HEK293T (cell line): ENCODE measurements at regions not wholly inside any gene's neighbourhood (a gene's known extent, or its start where the extent isn't known, plus 50 kb on each side); places are given as distances from the start of the nearest gene placed in this dataset.
"Not testable (repeated sequence)": the region's sequence is repeated elsewhere in the genome, so short reads cannot be mapped to it uniquely, and the experiment has no call there.

ENCODE experiments used
- CTCF ChIA-PET: fragments of 350-600 bp; formaldehyde crosslinking; extraction: SDS; loops from one replicate; lab custom pipeline; 2021; ENCODE audit warnings: antibody characterized with exemption, inconsistent platforms; lab: Yijun Ruan, JAX
- POLR2A ChIA-PET: fragments of 350-600 bp; formaldehyde crosslinking; extraction: SDS; loops from one replicate; lab custom pipeline; 2020; ENCODE audit warnings: antibody characterized with exemption, inconsistent platforms; lab: Yijun Ruan, JAX
- DNase-seq: peaks from one replicate; pipeline ENCODE4 v3.0.0; 2012; ENCODE audit warnings: mixed read lengths; ENCODE audit errors: extremely low spot score
- ARNT ChIP-seq: fragments of 450-650 bp; IDR thresholded peaks from 2 replicates; pipeline ENCODE4 v1.6.1; 2017; ENCODE audit warnings: mild to moderate bottlenecking
- BHLHE40 ChIP-seq: fragments of 450-650 bp; IDR thresholded peaks from 2 replicates; pipeline ENCODE4 v1.6.1; 2016; ENCODE audit warnings: mild to moderate bottlenecking, moderate library complexity, borderline replicate concordance
- CTBP1 ChIP-seq: fragments of 450-650 bp; IDR thresholded peaks from 2 replicates; pipeline ENCODE4 v1.6.1; 2016; ENCODE audit warnings: borderline replicate concordance
- ELF4 ChIP-seq: fragments of 450-650 bp; IDR thresholded peaks from 2 replicates; pipeline ENCODE4 v1.6.1; 2017; ENCODE audit warnings: antibody characterized with exemption
- FOXA1 ChIP-seq: fragments of 450-650 bp; IDR thresholded peaks from 2 replicates; pipeline ENCODE4 v1.6.1; 2016; ENCODE audit warnings: mild to moderate bottlenecking
- FOXK2 ChIP-seq: fragments of 450-650 bp; IDR thresholded peaks from 2 replicates; pipeline ENCODE4 v1.6.1; 2016; ENCODE audit warnings: mild to moderate bottlenecking
- FOXM1 ChIP-seq: fragments of 450-650 bp; IDR thresholded peaks from 2 replicates; pipeline ENCODE4 v1.6.1; 2017; ENCODE audit warnings: mild to moderate bottlenecking, borderline replicate concordance
- HDGF ChIP-seq: fragments of 450-650 bp; IDR thresholded peaks from 2 replicates; pipeline ENCODE4 v1.6.1; 2017; ENCODE audit warnings: antibody characterized with exemption, borderline replicate concordance
- L3MBTL2 ChIP-seq: fragments of 450-650 bp; conservative IDR thresholded peaks from 2 replicates; pipeline ENCODE4 v1.6.1; 2016; ENCODE audit warnings: mild to moderate bottlenecking
- LEF1 ChIP-seq: fragments of 450-650 bp; IDR thresholded peaks from 2 replicates; pipeline ENCODE4 v1.6.1; 2017; ENCODE audit warnings: mild to moderate bottlenecking, borderline replicate concordance
- NFRKB ChIP-seq: fragments of 450-650 bp; IDR thresholded peaks from 2 replicates; pipeline ENCODE4 v1.6.1; 2016; ENCODE audit warnings: mild to moderate bottlenecking, moderate library complexity
- SP1 ChIP-seq: fragments of 450-650 bp; IDR thresholded peaks from 2 replicates; pipeline ENCODE4 v1.6.1; 2017
- SUZ12 ChIP-seq: fragments of 450-650 bp; IDR thresholded peaks from 2 replicates; pipeline ENCODE4 v1.6.1; 2016; ENCODE audit warnings: mild to moderate bottlenecking
- TARDBP ChIP-seq: fragments of 450-650 bp; IDR thresholded peaks from 2 replicates; pipeline ENCODE4 v1.6.1; 2016
- ZNF384 ChIP-seq: fragments of 450-650 bp; IDR thresholded peaks from 2 replicates; pipeline ENCODE4 v1.6.1; 2016
- TF ChIP-seq, protein P1 (sequence below): fragments of 450-650 bp; IDR thresholded peaks from 2 replicates; pipeline ENCODE4 v1.6.1; 2016

DNA sequence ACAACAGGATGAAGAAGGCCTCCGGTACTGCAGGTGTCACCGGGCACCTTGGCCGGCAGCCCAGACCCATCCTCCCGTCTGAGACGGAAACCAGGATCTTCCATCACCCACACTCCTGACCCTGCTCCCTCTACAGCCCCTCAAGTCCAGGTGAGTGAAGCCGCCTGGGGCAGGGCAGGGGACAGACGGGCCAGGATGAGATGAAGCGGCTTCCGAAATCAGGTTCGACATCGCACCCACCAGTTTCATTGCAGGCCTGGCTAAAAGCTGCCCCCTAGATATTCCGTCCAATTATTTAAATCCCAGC lies 639.1 kb downstream of the TBC1D22A start:
- CTCF ChIA-PET: no interaction called here
- no peak for TF ChIP-seq SP1
- TF ChIP-seq TARDBP: no peak
- TF ChIP-seq L3MBTL2: no peak
- no peak for TF ChIP-seq LEF1
- TF ChIP-seq NFRKB: no peak
- TF ChIP-seq BHLHE40: no peak
- no peak for DNase-seq
- POLR2A ChIA-PET: no interaction called here

DNA sequence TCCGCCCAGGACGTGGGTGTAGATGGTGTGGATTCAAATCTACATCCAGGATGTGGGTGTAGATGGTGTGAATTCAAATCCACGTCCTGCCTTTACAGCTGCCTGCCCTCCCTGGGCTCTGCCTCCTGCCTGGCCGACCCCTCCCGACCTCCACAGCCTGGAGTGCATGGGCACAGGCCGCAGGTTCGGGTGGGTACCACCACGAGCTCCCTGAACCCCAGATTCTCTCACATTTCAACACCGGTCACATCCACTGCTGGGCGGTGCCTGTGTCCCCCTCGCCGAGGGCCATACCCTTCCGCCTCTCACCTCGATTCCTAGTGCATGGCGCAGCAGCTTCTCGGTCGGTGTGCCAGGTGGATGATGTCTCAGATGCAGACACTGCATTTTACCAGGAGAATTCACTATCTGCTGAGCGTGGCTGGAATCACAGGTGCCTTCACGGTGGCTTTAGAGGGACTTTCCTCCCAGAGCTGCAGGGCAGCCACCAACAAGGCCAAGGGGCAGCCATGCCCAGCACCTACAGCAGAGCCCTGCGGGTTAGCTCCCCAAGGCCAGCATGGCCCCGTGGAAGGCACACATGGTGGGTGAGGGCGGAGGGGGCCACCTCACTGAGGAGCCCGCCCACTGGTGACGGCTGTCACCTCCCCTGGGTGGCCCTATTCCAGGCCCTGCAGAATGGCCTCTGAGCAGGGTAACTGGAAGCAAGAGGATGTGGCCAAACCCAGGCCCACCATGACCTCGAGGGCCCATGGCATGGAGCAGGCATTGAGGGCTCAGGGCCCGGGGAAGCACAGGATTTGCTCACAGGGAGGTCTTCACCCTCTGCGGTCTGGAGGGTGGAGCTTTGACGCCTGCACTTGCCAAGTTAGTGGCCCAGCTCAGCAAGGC lies 638.5 kb downstream of the TBC1D22A start:
- POLR2A ChIA-PET: no interaction called here
- no peak for TF ChIP-seq SP1
- no peak for TF ChIP-seq SUZ12
- no peak for TF ChIP-seq CTBP1
- TF ChIP-seq ZNF384: no peak
- TF ChIP-seq HDGF: no peak
- no peak for TF ChIP-seq LEF1
- no peak for TF ChIP-seq L3MBTL2
- TF ChIP-seq FOXK2: no peak
- no peak for TF ChIP-seq FOXA1
- no peak for TF ChIP-seq TARDBP
- no peak for TF ChIP-seq ELF4
- no peak for TF ChIP-seq ARNT
- TF ChIP-seq, protein P1, sequence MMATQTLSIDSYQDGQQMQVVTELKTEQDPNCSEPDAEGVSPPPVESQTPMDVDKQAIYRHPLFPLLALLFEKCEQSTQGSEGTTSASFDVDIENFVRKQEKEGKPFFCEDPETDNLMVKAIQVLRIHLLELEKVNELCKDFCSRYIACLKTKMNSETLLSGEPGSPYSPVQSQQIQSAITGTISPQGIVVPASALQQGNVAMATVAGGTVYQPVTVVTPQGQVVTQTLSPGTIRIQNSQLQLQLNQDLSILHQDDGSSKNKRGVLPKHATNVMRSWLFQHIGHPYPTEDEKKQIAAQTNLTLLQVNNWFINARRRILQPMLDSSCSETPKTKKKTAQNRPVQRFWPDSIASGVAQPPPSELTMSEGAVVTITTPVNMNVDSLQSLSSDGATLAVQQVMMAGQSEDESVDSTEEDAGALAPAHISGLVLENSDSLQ: no peak
- TF ChIP-seq BHLHE40: no peak
- TF ChIP-seq FOXM1: no peak
- DNase-seq: no peak
- CTCF ChIA-PET: no interaction called here

DNA sequence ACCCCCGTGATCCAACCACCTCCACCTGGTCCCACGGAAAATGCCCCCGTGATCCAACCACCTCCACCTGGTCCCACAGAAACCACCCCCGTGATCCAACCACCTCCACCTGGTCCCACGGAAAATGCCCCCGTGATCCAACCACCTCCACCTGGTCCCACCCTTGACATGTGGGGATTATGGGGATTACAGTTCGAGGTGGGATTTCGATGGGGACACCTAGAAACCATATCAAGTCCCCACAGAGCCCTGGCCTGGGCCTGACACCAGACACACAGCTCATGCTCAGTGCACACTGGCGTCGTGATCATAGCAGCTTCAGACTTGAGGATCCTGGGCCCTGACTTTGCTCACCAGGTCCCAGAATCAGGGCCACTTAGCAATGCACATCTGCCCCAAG lies 637.7 kb downstream of the TBC1D22A start:
- DNase-seq, POLR2A ChIA-PET, CTCF ChIA-PET: not testable (repeated sequence)

DNA sequence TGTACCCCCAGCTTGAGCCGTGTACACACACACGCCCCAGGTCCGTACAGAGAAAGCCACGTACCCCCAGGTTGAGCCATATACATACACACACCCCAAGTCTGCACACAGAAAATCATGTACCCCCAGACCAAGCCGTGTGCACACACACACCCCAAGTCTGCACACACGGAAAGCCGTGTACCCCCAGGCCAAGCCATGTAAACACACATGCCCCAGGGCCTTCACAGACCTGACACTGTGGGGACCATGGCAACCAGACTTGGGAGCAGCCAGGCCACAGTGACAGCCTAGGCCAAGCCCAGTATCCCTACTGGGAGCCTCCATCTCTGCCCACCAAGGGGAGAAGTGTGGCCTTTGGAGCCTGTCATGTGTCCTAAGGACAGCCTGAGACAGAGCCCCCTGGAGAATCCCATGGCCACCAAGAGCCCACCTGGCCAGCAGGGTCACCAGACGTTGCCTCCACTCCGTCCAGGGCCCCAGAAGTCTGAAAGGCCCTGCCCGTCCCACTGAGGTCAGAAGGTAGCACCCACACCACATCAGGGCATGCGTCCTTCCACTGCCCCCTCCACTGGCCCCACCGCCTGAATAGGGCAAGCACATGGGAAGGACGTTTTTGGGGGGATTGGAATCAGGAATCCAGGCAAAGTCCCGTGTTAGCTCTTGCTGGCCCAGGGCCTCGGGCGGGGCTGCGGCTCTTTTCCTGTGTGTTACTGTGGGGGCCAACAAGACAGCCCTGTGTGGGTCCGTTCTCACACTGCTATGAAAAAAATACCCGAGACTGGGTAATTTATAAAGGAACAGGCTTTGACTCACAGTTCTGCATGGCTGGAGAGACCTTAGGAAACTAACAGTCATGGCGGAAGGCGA lies 636.7 kb downstream of the TBC1D22A start:
- ChIA-PET POLR2A (no interaction called here), CTCF (no interaction called here)
- no peak for TF ChIP-seq ARNT
- no peak for TF ChIP-seq SUZ12
- no peak for TF ChIP-seq HDGF
- TF ChIP-seq, protein P1: no peak
- TF ChIP-seq FOXK2: no peak
- TF ChIP-seq CTBP1: no peak
- TF ChIP-seq BHLHE40: no peak
- no peak for TF ChIP-seq LEF1
- no peak for TF ChIP-seq SP1
- TF ChIP-seq FOXA1: no peak
- TF ChIP-seq ZNF384: no peak
- TF ChIP-seq L3MBTL2: no peak
- no peak for TF ChIP-seq TARDBP
- TF ChIP-seq FOXM1: no peak
- no peak for TF ChIP-seq ELF4
- no peak for TF ChIP-seq NFRKB
- no peak for DNase-seq

DNA sequence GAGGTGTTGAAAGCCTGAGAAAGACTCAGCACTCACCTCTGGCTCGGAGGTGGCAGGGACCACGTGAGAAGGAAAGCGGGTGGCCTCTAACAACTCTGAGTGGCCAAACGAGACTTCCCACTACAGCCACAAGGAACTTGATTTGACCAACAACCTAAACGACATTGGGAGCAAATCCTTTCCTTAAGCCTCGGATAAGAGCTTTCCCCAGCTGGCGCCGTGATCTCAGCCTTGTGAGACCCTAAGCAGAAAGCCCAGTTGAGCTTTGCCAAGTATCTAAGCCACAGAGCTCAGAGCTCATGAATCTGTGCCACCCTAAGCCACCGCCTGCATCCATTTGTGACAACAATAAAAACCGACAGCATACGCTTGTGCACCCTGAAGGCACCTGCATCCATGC lies 636.0 kb downstream of the TBC1D22A start:
- no peak for TF ChIP-seq FOXM1
- TF ChIP-seq, protein P1: no peak
- no peak for TF ChIP-seq BHLHE40
- no peak for TF ChIP-seq SUZ12
- no peak for TF ChIP-seq TARDBP
- TF ChIP-seq ZNF384: no peak
- TF ChIP-seq CTBP1: no peak
- TF ChIP-seq NFRKB: no peak
- no peak for TF ChIP-seq SP1

DNA sequence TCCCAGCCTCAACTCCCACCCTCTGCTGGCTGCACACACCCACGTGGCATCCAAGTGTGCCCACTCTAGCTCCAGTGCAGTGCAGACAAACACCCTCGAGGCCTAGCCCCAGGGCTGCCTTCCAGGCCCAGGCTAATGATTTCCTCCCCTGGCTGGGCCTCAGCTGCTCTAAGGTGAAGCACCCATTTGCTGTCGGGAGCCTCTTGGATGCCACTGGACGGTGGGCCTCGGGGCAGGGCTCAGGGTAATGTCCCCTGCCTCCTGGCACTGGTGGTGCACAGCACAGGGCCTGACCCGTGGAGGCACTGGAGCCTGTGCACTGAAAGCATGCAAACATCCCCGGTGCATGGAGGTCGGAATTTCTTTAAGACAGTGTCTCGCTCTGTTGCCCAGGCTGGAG lies 635.2 kb downstream of the TBC1D22A start:
- ChIA-PET CTCF (no interaction called here), POLR2A (no interaction called here)
- TF ChIP-seq BHLHE40 (no peak), CTBP1 (no peak), ZNF384 (no peak), SUZ12 (no peak), FOXA1 (no peak), FOXK2 (no peak), SP1 (no peak), L3MBTL2 (no peak), TARDBP (no peak)
- TF ChIP-seq, protein P1: no peak
- DNase-seq: no peak

More for the DNA sequence above, 636.0 kb downstream of the TBC1D22A start:
- DNase-seq: no peak
- CTCF ChIA-PET: no interaction called here
- POLR2A ChIA-PET: no interaction called here
